Psoas muscle (tissue), 7 donors: ENCODE measurements at regions not wholly inside any gene's neighbourhood (a gene's known extent, or its start where the extent isn't known, plus 50 kb on each side); places are given as distances from the start of the nearest gene placed in this dataset.
"Not testable (repeated sequence)": the region's sequence is repeated elsewhere in the genome, so short reads cannot be mapped to it uniquely, and the experiment has no call there.

ENCODE experiments used
- ATAC-seq, 4 donors: fragments of 200-7000 bp; cut with Tn5 transposase; one replicate each; pipeline ENCODE4 v1.9.1; 2020; ENCODE audit warnings: moderate library complexity in 3 of 4, mild to moderate bottlenecking in 2 of 4
- DNase-seq, 2 donors: peaks; one replicate each; pipeline ENCODE4 v3.0.0-alpha.2; 2020
- H3K27ac ChIP-seq: fragments of 200-600 bp; one replicate; pipeline ENCODE4 v1.8.0; 2022
- H3K27me3 ChIP-seq, 3 donors: fragments of 200-600 bp in 1 of 3; one replicate each; pipeline versions ENCODE4 v1.6.1 to v1.8.0; 2013 to 2022; ENCODE audit warnings: low read length in 2 of 3, mild to moderate bottlenecking in 2 of 3, moderate library complexity in 1 of 3; ENCODE audit not compliant: insufficient read depth in 3 of 3
- H3K36me3 ChIP-seq, 2 donors: fragments of 200-600 bp in 1 of 2; one replicate each; pipeline versions ENCODE4 v1.6.1 to v1.8.0; 2013 to 2022; ENCODE audit warnings: low read depth in 1 of 2, mild to moderate bottlenecking in 1 of 2, moderate library complexity in 1 of 2; ENCODE audit not compliant: insufficient read depth in 1 of 2
- H3K4me1 ChIP-seq: fragments of 200-600 bp; one replicate; pipeline ENCODE4 v1.8.0; 2022
- H3K4me3 ChIP-seq: fragments of 200-600 bp; one replicate; pipeline ENCODE4 v1.8.0; 2022; ENCODE audit warnings: mild to moderate bottlenecking
- H3K9me3 ChIP-seq: fragments of 200-600 bp; one replicate; pipeline ENCODE4 v1.8.0; 2022
- WGBS, 3 donors: extraction: QIAGEN DNeasy Blood & Tissue Kit; methylation state at CpG; one replicate each; pipeline versions ENCODE4 v1.1.6 to v1.1.7; 2013; 5-methylcytosine and 5-hydroxymethylcytosine counted together
- intact Hi-C, 2 donors: fragments of 100-400 bp; cut with DNase I; formaldehyde crosslinking; loops; one replicate each; pipeline versions ENCODE4 v1.11.0 to v1.14.2; 2022
- TF ChIP-seq, protein P1 (sequence below): fragments of 200-600 bp; IDR thresholded peaks from one replicate; pipeline ENCODE4 v1.8.0; 2022; ENCODE audit warnings: antibody characterized with exemption
- donor health status: healthy with polysubstance abuse.
- donor health status: DM: no; HTN: no; CAD: no; lungs with moderate emphysema.
- donor health status: Bipolar disorder and iron deficiency.
- donor health status: healthy.
- donor health status: DM: yes; HTN: yes; CAD: no.
- donor health status: DM: no; HTN: no; CAD: no.
- donor health status: DM: yes; HTN: yes; CAD: no.

DNA sequence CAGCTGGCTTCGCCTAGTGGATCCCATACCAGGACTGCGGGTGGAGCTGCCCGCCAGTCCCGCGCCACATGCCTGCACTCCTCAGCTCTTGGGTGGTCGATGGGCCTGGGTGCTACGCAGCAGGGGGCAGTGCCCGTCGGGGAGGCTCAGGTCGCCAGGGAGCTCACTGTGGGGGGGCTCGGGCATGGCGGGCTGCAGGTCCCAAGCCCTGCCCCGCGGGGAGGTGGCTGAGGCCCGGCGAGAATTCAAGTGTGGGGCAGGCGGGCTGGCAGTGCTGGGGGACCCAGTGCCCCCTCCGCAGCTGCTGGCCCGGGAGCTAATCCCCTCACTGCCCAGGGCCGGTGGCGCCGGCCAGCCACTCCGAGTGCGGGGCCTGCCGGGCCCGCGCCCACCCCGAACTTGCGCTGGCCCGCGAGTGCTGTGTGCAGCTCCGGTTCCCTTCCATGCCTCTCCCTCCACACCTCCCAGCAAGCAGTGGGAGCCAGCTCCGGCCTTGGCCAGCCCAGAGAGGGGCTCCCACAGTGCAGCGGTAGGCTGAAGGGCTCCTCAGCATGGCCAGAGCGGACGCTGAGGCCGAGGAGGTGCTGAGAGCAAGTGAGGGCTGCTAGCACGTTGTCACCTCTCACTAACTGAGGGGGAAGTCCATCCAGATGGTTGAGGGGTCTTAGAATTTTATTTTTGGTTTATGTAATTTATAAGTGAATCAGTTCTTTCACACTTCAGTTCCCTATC is 85.2 kb upstream of the HMCN1 start:
- TF ChIP-seq, protein P1, sequence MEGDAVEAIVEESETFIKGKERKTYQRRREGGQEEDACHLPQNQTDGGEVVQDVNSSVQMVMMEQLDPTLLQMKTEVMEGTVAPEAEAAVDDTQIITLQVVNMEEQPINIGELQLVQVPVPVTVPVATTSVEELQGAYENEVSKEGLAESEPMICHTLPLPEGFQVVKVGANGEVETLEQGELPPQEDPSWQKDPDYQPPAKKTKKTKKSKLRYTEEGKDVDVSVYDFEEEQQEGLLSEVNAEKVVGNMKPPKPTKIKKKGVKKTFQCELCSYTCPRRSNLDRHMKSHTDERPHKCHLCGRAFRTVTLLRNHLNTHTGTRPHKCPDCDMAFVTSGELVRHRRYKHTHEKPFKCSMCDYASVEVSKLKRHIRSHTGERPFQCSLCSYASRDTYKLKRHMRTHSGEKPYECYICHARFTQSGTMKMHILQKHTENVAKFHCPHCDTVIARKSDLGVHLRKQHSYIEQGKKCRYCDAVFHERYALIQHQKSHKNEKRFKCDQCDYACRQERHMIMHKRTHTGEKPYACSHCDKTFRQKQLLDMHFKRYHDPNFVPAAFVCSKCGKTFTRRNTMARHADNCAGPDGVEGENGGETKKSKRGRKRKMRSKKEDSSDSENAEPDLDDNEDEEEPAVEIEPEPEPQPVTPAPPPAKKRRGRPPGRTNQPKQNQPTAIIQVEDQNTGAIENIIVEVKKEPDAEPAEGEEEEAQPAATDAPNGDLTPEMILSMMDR = no peak
- intact Hi-C loops = no loop called here
- ATAC-seq (no peak), DNase-seq (no peak)
- Histone ChIP-seq H3K27me3 (no peaks in the 10 kb centered on the region), H3K36me3 (no peaks in the 10 kb centered on the region), H3K9me3 (peaks cover 6% of the 10 kb centered on the region), H3K27ac (no peak overlapping the region), H3K4me1 (no peaks in the 10 kb centered on the region), H3K4me3 (no peak overlapping the region)
- 97 to 98% (median 98%) methylated on average over 35 to 38 of the region's 38 CpGs for WGBS, 3 donors

DNA sequence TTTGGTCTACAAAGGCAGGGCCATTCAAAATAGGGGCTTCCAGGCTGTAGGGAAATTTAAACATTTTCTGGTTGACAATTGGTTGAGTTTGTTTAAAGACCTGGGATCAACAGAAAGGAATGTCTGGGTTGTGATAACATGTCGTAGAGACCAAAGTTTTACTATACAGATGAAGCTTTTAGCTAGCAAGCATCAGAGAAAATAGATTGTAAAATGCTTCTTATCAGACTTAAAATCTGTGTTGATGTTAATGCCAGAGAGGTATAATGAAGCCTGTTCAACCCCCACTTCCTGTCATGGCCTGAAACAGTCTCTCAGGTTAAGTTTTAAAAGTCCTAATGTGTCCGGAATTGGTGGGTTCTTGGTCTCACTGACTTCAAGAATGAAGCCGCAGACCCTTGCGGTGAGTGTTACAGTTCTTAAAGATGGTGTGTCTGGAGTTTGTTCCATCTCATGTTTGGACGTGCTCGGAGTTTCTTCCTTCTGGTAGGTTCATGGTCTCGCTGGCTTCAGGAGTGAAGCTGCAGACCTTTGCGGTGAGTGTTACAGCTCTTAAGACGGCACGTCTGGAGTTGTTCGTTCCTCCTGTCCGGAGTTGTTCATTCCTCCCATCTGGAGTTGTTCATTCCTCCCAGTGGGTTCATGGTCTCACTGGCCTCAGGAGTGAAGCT is 86.5 kb upstream of the HMCN1 start:
- H3K36me3 ChIP-seq, ATAC-seq, DNase-seq, intact Hi-C loops, H3K4me1 ChIP-seq, H3K4me3 ChIP-seq, H3K27ac ChIP-seq, H3K9me3 ChIP-seq, H3K27me3 ChIP-seq: not testable (repeated sequence)
- WGBS, 3 donors = 91 to 95% (median 92%) methylated on average over 12 of the region's 12 CpGs

DNA sequence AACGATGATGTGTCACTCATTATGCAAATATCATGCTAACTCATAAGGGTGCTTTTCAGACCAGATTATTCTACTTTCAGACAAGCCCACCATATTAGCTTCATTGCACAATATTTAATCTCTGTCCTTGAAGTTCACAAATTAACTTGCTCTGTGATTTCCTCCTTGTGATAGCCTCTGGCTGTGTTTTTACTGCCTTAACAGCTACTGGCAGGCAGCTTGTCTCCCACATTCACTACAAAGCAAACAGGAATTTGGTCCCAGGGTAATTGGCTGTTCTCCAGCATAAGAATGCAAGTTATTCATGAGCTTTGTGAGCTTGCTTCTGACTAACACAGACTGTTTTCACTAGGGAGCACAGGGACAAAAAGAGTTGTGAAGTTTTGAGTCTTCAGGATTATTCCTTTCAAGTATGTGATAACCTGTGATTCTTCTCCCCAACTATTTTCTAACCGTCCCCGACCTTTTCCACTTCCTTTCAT is 87.9 kb upstream of the HMCN1 start:
- Histone ChIP-seq H3K4me1 (no peaks in the 10 kb centered on the region), H3K27me3 (no peaks in the 10 kb centered on the region), H3K27ac (no peak overlapping the region), H3K9me3 (peaks cover 6% of the 10 kb centered on the region), H3K36me3 (no peaks in the 10 kb centered on the region), H3K4me3 (no peak overlapping the region)
- 6 to 9% (median 7%) methylated on average over 3 of the region's 3 CpGs for WGBS, 3 donors
- DNase-seq (no peak), ATAC-seq (no peak)
- intact Hi-C loops = no loop called here
- TF ChIP-seq, protein P1 = no peak

DNA sequence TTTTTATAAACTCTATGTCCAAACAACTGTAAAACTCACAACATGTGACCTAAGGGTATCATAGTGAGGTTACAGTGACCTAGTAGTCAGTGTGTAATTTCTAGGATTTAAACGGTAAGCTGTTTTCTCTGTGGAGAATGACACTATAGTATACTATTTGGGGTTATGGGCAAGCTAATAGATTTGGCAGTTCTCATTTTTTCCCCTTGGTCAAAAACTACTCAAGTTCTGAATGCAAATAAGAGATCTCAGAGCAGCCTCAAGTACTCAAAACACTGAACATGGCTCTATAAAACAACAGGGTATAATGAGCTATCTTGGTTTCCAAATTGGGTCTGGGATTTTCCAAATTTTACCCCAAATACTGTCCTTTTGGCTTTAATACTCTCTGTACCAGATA is 88.5 kb upstream of the HMCN1 start:
- 14 to 29% (median 22%) methylated on average over 1 of the region's 1 CpG for WGBS, 3 donors
- TF ChIP-seq, protein P1 = no peak

DNA sequence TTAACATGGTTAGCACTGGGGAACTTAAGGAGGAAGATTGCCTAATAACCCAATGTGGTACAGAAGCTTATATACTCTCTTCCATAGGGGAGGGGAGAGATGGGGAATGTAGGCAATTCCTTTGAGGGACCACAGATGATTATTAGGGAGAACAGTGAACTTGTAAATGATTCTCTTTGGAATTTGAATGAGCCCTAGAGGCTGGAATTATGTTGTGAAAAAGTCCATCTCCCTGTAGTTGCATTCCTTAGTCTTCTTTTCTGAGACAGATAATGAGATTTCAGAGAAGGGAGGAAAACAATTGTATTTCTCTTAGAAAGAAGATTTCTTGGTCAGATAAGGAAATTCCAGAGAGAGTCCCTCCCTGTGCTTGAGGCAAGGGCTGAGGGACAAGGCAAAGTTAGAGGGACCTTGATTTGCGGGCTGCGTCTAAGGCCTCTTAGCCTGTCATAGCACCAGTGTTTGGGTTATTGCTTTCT is 89.0 kb upstream of the HMCN1 start:
- Histone ChIP-seq H3K27ac (no peak overlapping the region), H3K4me3 (no peak overlapping the region), H3K9me3 (peaks cover 6% of the 10 kb centered on the region), H3K27me3 (no peaks in the 10 kb centered on the region), H3K36me3 (no peaks in the 10 kb centered on the region), H3K4me1 (no peaks in the 10 kb centered on the region)
- TF ChIP-seq, protein P1 = no peak
- ATAC-seq (no peak), DNase-seq (no peak)
- 94 to 97% (median 95%) methylated on average over 2 of the region's 2 CpGs for WGBS, 3 donors
- intact Hi-C loops = no loop called here

More for the DNA sequence above, 88.5 kb upstream of the HMCN1 start:
- intact Hi-C loops = no loop called here
- no peaks in the 10 kb centered on the region for H3K36me3 ChIP-seq
- H3K27ac ChIP-seq = no peak overlapping the region
- DNase-seq (no peak), ATAC-seq (no peak)
- no peak overlapping the region for H3K4me3 ChIP-seq
- no peaks in the 10 kb centered on the region for H3K27me3 ChIP-seq
- H3K4me1 ChIP-seq = no peaks in the 10 kb centered on the region
- peaks cover 6% of the 10 kb centered on the region for H3K9me3 ChIP-seq
